ENCODE measurements at regions not wholly inside any gene's neighbourhood (a gene's known extent, or its start where the extent isn't known, plus 50 kb on each side); places are given as distances from the start of the nearest gene placed in this dataset.

DNA sequence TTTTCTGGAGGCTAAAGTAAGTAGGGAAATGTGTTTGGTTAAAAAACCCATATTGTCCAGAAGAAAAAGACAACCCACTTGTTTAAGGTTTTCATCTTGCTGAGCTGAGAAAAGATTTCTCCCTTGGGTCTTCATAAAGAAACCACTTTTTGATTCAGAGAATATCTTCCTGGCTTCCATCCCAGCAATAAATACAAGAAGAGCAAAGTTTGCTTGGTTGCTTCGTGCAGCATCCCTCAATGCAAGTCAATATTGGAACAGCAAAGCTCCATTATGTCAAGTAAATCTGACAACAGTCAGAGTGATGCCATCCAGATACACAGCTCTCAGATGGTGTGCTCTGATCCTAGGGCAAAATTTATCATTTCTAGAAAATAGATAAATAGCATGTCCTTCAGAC, 118.9 kb upstream of the PIRT start:
- Histone ChIP-seq H3K9me3 (ENCODE audit: severe bottlenecking) (no peaks in the 10 kb centered on the region), H3K27ac (no peak overlapping the region), H3K36me3 (no peaks in the 10 kb centered on the region), H3K27me3 (ENCODE audit: insufficient read depth, low read depth, severe bottlenecking) (peaks cover 4% of the 10 kb centered on the region), H3K4me3 (ENCODE audit: low read depth, low read length) (no peak overlapping the region)
- no peak for DNase-seq
- TF ChIP-seq, protein P1, sequence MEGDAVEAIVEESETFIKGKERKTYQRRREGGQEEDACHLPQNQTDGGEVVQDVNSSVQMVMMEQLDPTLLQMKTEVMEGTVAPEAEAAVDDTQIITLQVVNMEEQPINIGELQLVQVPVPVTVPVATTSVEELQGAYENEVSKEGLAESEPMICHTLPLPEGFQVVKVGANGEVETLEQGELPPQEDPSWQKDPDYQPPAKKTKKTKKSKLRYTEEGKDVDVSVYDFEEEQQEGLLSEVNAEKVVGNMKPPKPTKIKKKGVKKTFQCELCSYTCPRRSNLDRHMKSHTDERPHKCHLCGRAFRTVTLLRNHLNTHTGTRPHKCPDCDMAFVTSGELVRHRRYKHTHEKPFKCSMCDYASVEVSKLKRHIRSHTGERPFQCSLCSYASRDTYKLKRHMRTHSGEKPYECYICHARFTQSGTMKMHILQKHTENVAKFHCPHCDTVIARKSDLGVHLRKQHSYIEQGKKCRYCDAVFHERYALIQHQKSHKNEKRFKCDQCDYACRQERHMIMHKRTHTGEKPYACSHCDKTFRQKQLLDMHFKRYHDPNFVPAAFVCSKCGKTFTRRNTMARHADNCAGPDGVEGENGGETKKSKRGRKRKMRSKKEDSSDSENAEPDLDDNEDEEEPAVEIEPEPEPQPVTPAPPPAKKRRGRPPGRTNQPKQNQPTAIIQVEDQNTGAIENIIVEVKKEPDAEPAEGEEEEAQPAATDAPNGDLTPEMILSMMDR (IDR thresholded peaks at IDR 0.05; ENCODE audit: low read depth, low read length), result no peak

DNA sequence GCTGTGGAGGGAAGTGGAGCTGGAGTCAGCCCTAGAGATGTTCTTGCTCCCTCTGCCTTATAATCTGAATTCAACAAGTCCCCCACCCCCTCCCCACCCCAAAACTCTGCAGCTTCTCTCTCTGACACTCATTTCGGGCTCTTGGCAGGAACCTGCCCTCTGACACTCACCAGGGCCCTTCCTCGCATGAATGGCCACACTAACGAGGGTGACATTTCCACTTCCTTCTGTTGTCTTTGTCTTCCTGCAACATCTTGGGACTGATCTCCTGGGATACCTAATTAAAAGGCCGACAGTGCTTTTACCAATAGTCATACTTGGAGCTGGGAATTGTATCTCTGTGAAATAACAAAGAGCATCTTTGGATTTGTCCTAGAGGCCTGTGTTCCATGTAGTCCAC, 106.9 kb upstream of the PIRT start:
- TF ChIP-seq, protein P1 (IDR thresholded peaks at IDR 0.05; ENCODE audit: low read depth, low read length), result no peak
- no peaks in the 10 kb centered on the region for H3K9me3 ChIP-seq (ENCODE audit: severe bottlenecking)
- peaks cover 4% of the 10 kb centered on the region for H3K27me3 ChIP-seq (ENCODE audit: insufficient read depth, low read depth, severe bottlenecking)
- H3K27ac ChIP-seq, result no peak overlapping the region
- no peak overlapping the region for H3K4me3 ChIP-seq (ENCODE audit: low read depth, low read length)
- DNase-seq, result no peak
- H3K36me3 ChIP-seq, result no peaks in the 10 kb centered on the region

DNA sequence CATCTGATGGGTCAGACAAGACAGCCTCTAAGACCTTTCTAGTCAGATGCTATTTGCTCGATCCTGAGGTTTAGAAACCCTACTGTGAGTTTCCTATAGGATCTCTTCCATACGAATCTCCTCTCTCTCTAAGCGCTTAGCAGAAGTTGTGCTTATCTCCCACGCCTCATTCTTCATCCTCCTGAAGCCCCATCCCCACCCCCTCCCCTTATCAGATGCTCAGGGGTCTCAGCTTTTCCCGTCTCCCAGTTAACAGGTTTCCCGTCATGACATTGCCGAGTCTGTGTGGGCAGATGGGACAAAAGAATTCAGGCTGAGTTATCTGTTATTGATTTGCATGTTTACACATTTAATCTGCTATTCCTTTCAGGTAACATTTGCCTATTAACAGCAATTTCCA, 99.0 kb upstream of the PIRT start:
- Histone ChIP-seq H3K27ac (no peak overlapping the region), H3K27me3 (ENCODE audit: insufficient read depth, low read depth, severe bottlenecking) (peaks cover 2% of the 10 kb centered on the region), H3K9me3 (ENCODE audit: severe bottlenecking) (no peaks in the 10 kb centered on the region), H3K36me3 (no peaks in the 10 kb centered on the region), H3K4me3 (ENCODE audit: low read depth, low read length) (no peak overlapping the region)
- TF ChIP-seq, protein P1 (IDR thresholded peaks at IDR 0.05; ENCODE audit: low read depth, low read length), result no peak
- DNase-seq, result no peak

DNA sequence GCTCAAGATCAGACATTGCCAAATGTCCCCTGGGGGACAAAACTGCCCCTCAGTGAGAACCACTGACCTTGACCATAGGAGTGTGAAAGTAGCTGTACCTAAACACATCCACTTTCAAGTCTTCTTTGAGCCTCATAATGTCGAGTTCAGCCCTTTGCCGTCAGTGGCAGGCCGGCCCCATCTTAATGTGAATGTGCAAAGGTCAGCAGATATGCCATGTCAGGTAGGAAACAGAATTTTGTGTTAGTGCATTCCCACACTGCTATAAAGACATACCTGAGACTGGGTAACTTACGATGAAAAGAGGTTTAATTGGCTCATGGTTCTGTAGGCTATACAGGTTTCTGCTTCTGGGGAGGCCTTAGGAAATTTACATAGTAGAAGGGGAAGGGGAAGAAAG, 95.1 kb upstream of the PIRT start:
- TF ChIP-seq, protein P1 (IDR thresholded peaks at IDR 0.05; ENCODE audit: low read depth, low read length), result no peak
- Histone ChIP-seq H3K27me3 (ENCODE audit: insufficient read depth, low read depth, severe bottlenecking) (peaks cover 2% of the 10 kb centered on the region), H3K36me3 (no peaks in the 10 kb centered on the region), H3K9me3 (ENCODE audit: severe bottlenecking) (no peaks in the 10 kb centered on the region), H3K4me3 (ENCODE audit: low read depth, low read length) (no peak overlapping the region), H3K27ac (no peak overlapping the region)
- DNase-seq, result no peak

DNA sequence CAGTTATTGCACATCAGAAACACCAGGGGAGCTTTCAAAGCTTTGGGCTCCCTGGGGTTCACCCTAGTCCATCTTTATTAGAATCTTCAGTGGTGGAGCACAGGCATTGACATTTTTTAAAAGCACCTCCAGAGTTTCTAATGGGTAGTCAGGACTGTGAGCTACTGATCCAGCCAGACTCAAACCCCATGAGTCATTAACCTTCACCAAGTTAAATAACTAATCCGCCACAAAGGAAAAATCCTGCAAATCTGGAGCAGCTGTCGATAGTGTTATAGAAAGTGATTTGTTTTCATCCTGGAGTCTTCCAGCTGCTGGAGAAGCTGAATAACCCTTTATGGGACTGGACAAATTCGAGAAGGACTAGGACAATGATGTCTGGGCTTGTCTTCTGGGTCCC, 93.2 kb upstream of the PIRT start:
- TF ChIP-seq, protein P1 (IDR thresholded peaks at IDR 0.05; ENCODE audit: low read depth, low read length), result no peak
- Histone ChIP-seq H3K27me3 (ENCODE audit: insufficient read depth, low read depth, severe bottlenecking) (no peaks in the 10 kb centered on the region), H3K9me3 (ENCODE audit: severe bottlenecking) (no peaks in the 10 kb centered on the region), H3K4me3 (ENCODE audit: low read depth, low read length) (no peak overlapping the region), H3K36me3 (no peaks in the 10 kb centered on the region), H3K27ac (no peak overlapping the region)
- peak; percentile 20 for DNase-seq

DNA sequence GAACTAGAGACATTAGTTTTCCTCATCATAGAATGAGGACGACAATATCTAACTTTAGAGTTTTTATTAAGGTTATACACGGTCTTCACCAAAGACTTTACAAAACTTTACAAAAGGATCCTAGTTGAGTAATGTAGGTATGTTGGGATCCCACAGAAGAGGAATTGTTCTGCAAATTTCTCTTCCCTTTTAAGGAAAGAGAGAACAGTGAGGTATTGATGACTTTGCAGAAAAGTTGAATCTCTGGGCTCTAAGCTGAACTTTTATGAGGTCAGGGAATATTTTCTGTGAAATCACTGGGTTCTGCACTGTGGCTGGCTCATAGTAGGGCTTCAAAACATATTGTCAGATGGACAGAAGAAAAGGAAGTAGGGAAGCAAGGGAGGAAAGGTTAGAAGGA, 89.8 kb upstream of the PIRT start:
- H3K4me3 ChIP-seq (ENCODE audit: low read depth, low read length), result no peak overlapping the region
- H3K9me3 ChIP-seq (ENCODE audit: severe bottlenecking), result no peaks in the 10 kb centered on the region
- TF ChIP-seq, protein P1 (IDR thresholded peaks at IDR 0.05; ENCODE audit: low read depth, low read length), result no peak
- no peak for DNase-seq
- H3K27ac ChIP-seq, result no peak overlapping the region
- no peaks in the 10 kb centered on the region for H3K36me3 ChIP-seq
- H3K27me3 ChIP-seq (ENCODE audit: insufficient read depth, low read depth, severe bottlenecking), result no peaks in the 10 kb centered on the region
